Lower leg skin (tissue), 4 donors: ENCODE measurements at regions not wholly inside any gene's neighbourhood (a gene's known extent, or its start where the extent isn't known, plus 50 kb on each side); places are given as distances from the start of the nearest gene placed in this dataset.

Source experiments
- DNase-seq, 2 donors: peaks; one replicate each; pipeline ENCODE4 v3.0.0-alpha.2; 2019; ENCODE audit warnings: low spot score in 2 of 2
- H3K4me3 ChIP-seq: fragments of 200-600 bp; sonication (generic); 2 replicates; pipeline ENCODE4 v1.5.1; 2017; ENCODE audit warnings: mild to moderate bottlenecking, low read depth; ENCODE audit not compliant: poor library complexity, severe bottlenecking
- CTCF ChIP-seq, 3 donors: fragments of 450-650 bp; IDR thresholded peaks; one replicate each; pipeline ENCODE4 v1.5.1; 2016; ENCODE audit warnings: antibody characterized with exemption in 3 of 3, mild to moderate bottlenecking in 3 of 3, moderate library complexity in 2 of 3
- POLR2A ChIP-seq, 2 donors: fragments of 450-650 bp; IDR thresholded peaks; one replicate each; pipeline ENCODE4 v1.6.1; 2016 to 2017; ENCODE audit warnings: antibody characterized with exemption in 2 of 2, mild to moderate bottlenecking in 1 of 2, moderate library complexity in 1 of 2
- WGBS, 2 donors: methylation state at CpG; one replicate each; pipeline ENCODE4 v1.1.5; 2018; 5-methylcytosine and 5-hydroxymethylcytosine counted together
- intact Hi-C: fragments of 100-400 bp; cut with DNase I; formaldehyde crosslinking; loops from one replicate; pipeline ENCODE4 v1.15.0; 2023; ENCODE audit warnings: low total_unique reads

DNA sequence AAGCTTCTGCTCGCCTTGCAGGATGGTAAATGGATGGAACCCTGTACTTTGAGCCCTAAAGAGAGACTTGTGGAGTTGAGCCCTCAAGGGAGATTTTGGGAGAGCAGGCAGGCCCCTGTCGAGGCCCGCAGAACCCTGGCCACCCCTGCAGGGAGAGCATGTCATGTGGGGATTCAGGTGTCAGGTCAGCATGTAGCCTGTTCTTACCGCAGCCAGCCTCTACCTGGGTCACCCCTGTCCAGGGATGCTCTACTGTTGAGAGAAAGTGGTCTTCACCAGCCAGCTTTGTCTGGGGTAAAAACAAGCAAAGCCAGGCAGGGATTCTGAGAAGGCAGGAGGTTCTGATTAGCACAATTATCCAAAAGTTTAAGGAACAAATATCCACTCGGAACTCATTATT is 55.6 kb upstream of the PROKR2 start:
- no peak for DNase-seq
- no peak overlapping the region for H3K4me3 ChIP-seq
- WGBS, 2 donors = 70 to 85% methylated on average over 5 of the region's 5 CpGs
- no peak for TF ChIP-seq POLR2A (IDR thresholded peaks at IDR 0.05)
- no peak for TF ChIP-seq CTCF (IDR thresholded peaks at IDR 0.05)
- intact Hi-C loops = no loop called here

DNA sequence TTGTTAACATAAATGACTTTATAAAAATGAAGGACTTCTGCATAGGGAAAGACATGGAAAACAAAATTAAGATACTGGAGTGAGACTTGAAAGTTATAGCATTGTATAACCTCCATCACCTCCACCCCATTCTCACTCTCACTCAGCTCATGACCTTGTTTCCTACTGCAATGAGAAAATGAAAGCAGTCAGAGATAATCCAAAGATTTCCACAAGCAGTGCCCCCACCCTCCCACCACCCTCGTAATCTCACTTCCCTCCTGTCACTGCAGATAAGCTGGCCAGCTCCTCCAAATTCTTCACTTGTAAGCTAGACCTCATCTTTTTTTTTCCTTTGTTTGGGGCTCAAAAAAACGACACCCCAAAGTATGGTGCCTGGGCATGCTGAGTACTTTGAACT is 52.9 kb upstream of the PROKR2 start:
- DNase-seq = no peak
- intact Hi-C loops = no loop called here
- H3K4me3 ChIP-seq = no peak overlapping the region
- WGBS, 2 donors = 22 to 28% methylated on average over 2 of the region's 2 CpGs
- TF ChIP-seq POLR2A (IDR thresholded peaks at IDR 0.05) (no peak), CTCF (IDR thresholded peaks at IDR 0.05) (no peak)
